Activated CD8-positive, alpha-beta T cell treated with anti-CD3 and anti-CD28 coated beads, Interleukin-2, amount 10 ng/mL, durations not matched to agents 7 days and 5 days (primary cell): ENCODE measurements at regions not wholly inside any gene's neighbourhood (a gene's known extent, or its start where the extent isn't known, plus 50 kb on each side); places are given as distances from the start of the nearest gene placed in this dataset.
"Not testable (repeated sequence)": the region's sequence is repeated elsewhere in the genome, so short reads cannot be mapped to it uniquely, and the experiment has no call there.

ENCODE experiments used
- ATAC-seq: fragments of 150-1000 bp; cut with Tn5 transposase; one replicate; pipeline ENCODE4 v1.10.0; 2021; ENCODE audit warnings: moderate library complexity
- CTCF ChIA-PET: fragments of 350-600 bp; sonication (Branson Sonifier 250); formaldehyde crosslinking; loops from one replicate; lab custom pipeline; 2021; ENCODE audit warnings: antibody characterized with exemption; lab: Charles Lee
- POLR2A ChIA-PET: fragments of 350-600 bp; sonication (Branson Sonifier 250); formaldehyde crosslinking; loops from one replicate; lab custom pipeline; 2021; ENCODE audit warnings: antibody characterized with exemption; lab: Charles Lee
- DNase-seq: peaks from one replicate; pipeline ENCODE4 v3.0.0-alpha.2; 2020
- H3K27ac Mint-ChIP-seq: one replicate; pipeline ENCODE4 v1.8.0; 2021; ENCODE audit warnings: mild to moderate bottlenecking, mixed read lengths
- H3K27me3 Mint-ChIP-seq: one replicate; pipeline ENCODE4 v1.8.0; 2021; ENCODE audit warnings: low read depth, mixed read lengths
- H3K36me3 Mint-ChIP-seq: one replicate; pipeline ENCODE4 v1.8.0; 2021; ENCODE audit warnings: low read depth, mixed read lengths
- H3K4me1 Mint-ChIP-seq: one replicate; pipeline ENCODE4 v1.8.0; 2021; ENCODE audit warnings: low read depth, mixed read lengths
- H3K4me3 Mint-ChIP-seq: one replicate; pipeline ENCODE4 v1.8.0; 2021; ENCODE audit warnings: mild to moderate bottlenecking, mixed read lengths
- H3K9me3 Mint-ChIP-seq: one replicate; pipeline ENCODE4 v1.8.0; 2022; ENCODE audit warnings: mixed read lengths; ENCODE audit not compliant: insufficient read depth

DNA sequence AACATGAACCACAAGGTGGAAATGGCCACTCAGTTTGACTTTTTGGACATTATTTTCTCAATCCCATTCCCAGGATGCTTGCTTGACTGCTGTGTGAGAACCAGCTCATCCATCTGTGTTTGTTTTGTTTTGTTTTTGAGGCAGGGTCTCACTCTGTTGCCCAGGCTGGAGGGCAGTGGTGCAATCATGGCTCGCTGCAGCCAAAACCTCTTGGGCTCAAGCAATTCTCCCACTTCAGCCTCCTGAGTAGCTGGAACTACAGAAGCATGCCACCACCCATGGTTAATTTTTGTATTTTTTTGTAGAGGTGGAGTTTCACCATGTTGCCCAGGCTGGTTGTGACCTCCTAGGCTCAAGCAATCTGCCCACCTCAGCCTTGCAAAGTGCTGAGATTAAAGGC lies 166.0 kb upstream of the CDH4 start:
- Mint-ChIP-seq H3K27ac (no peak overlapping the region), H3K9me3 (no peaks in the 10 kb centered on the region), H3K4me1 (no peaks in the 10 kb centered on the region), H3K27me3 (no peaks in the 10 kb centered on the region), H3K36me3 (no peaks in the 10 kb centered on the region), H3K4me3 (no peak overlapping the region)
- POLR2A ChIA-PET = no interaction called here
- CTCF ChIA-PET = no interaction called here
- DNase-seq (no peak), ATAC-seq (no peak)

DNA sequence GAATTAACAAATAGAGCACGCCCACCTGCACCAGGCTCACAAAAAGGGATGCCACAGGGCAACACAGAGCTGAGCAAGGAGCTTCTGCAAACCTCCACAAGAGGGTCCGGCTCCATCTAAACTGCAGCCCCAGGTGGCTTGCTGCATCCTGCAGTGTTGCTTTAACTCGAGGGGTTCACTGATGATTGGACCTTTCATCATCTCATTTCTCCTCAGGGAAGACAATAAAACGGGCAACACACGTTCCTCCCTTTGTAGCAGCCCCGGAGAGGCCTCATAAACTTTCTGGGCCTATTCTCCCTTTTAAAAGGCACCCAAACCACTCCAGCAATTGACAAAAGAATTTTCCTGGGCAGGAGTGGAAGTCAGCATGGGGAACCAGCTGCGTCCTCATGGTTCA lies 161.5 kb upstream of the CDH4 start:
- H3K36me3 Mint-ChIP-seq = no peaks in the 10 kb centered on the region
- CTCF ChIA-PET = no interaction called here

GRCh38 chr20:61092251-61092650 lies 159.8 kb upstream of the CDH4 start:
- ChIA-PET POLR2A (no interaction called here), CTCF (no interaction called here)
- peaks cover 19% of the 10 kb centered on the region for H3K9me3 Mint-ChIP-seq
- H3K27ac Mint-ChIP-seq = no peak overlapping the region
- peaks cover 2% of the 10 kb centered on the region for H3K27me3 Mint-ChIP-seq
- H3K4me1 Mint-ChIP-seq = no peaks in the 10 kb centered on the region
- no peak for DNase-seq
- no peak for ATAC-seq
- H3K36me3 Mint-ChIP-seq = no peaks in the 10 kb centered on the region
- H3K4me3 Mint-ChIP-seq = no peak overlapping the region

More for the DNA sequence above, 161.5 kb upstream of the CDH4 start:
- H3K27me3 Mint-ChIP-seq = peaks cover 2% of the 10 kb centered on the region
- no peak overlapping the region for H3K27ac Mint-ChIP-seq
- H3K9me3 Mint-ChIP-seq = peaks cover 14% of the 10 kb centered on the region
- ATAC-seq (no peak), DNase-seq (no peak)
- POLR2A ChIA-PET = no interaction called here
- no peak overlapping the region for H3K4me3 Mint-ChIP-seq
- no peaks in the 10 kb centered on the region for H3K4me1 Mint-ChIP-seq

- no peak overlapping the region for H3K4me3 Mint-ChIP-seq
- H3K9me3 Mint-ChIP-seq = peaks cover 19% of the 10 kb centered on the region
- ChIA-PET POLR2A (no interaction called here), CTCF (no interaction called here)
- no peaks in the 10 kb centered on the region for H3K4me1 Mint-ChIP-seq
- H3K27me3 Mint-ChIP-seq = peaks cover 2% of the 10 kb centered on the region
- no peaks in the 10 kb centered on the region for H3K36me3 Mint-ChIP-seq
- no peak overlapping the region for H3K27ac Mint-ChIP-seq
- ATAC-seq (no peak), DNase-seq (no peak)
Measured at GRCh38 chr20:61094581-61094980, 157.5 kb upstream of the CDH4 start.

DNA sequence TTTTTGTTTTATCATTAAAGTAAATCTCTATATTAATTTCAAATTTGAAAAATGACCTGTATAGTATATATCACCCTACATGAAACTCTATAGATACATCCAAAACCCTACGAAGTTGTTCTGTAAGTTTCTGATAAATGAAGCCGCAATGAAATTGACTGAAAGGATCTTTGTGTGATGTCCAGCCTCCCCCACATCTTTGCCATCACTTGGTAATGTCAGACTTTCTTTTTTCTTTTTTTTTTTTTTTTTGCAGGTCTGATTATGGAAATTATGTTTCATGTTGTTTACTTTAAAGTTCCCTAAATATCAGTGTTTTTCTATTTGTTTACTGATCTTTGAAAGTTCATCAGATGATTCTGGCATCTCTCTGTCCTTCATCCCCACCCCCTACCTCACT lies 155.6 kb upstream of the CDH4 start:
- no peak for DNase-seq
- ChIA-PET CTCF (no interaction called here), POLR2A (no interaction called here)
- Mint-ChIP-seq H3K27me3 (peaks cover 2% of the 10 kb centered on the region), H3K4me1 (no peaks in the 10 kb centered on the region), H3K4me3 (no peak overlapping the region), H3K9me3 (peaks cover 19% of the 10 kb centered on the region), H3K36me3 (no peaks in the 10 kb centered on the region), H3K27ac (no peak overlapping the region)
- no peak for ATAC-seq

DNA sequence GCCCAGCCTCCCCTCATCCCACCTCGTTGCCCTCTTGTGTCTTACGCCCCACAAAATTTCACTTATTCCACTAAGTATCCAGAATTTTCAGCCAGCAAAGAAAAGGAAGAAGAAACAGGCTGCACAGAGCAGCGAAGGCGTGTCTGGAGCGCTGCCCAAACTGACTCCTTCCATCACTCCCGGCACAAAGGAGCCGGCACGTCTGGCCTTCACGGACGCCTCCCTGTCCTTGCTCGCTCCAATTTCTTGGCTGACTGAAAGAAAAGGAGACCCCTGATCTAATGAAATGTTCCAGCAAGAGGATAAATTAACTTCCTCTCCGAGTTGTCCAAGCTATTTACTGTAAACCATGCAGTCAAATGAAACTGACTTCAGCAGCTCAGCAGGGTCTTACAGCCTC lies 152.3 kb upstream of the CDH4 start:
- H3K36me3 Mint-ChIP-seq = no peaks in the 10 kb centered on the region
- no peak overlapping the region for H3K4me3 Mint-ChIP-seq
- DNase-seq = no peak
- H3K9me3 Mint-ChIP-seq = peaks cover 9% of the 10 kb centered on the region
- ChIA-PET CTCF (no interaction called here), POLR2A (no interaction called here)
- peaks cover 2% of the 10 kb centered on the region for H3K27me3 Mint-ChIP-seq
- no peak for ATAC-seq
- H3K4me1 Mint-ChIP-seq = no peaks in the 10 kb centered on the region
- H3K27ac Mint-ChIP-seq = no peak overlapping the region

DNA sequence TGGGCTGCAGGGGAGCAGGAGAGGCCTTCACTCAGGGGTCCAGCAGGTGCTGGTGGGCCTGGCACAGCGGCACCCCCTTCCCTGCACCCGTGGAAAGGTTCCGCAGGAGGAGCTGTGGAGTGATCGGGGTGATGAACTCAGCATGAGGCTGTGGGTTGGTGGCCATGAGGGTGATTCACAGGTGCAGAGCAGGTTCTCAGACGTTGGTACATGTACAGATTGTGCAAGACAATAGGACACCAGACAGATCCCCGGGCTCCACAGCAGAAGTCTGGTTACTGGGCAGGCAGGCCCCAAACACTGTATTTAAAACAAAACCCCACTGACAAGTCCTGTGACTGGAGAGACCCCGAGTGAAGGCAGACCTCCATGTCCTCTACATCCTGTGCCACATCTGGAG lies 151.6 kb upstream of the CDH4 start:
- H3K4me1 Mint-ChIP-seq = no peaks in the 10 kb centered on the region
- no peak overlapping the region for H3K4me3 Mint-ChIP-seq
- no peaks in the 10 kb centered on the region for H3K27me3 Mint-ChIP-seq
- no peak for DNase-seq
- peaks cover 5% of the 10 kb centered on the region for H3K9me3 Mint-ChIP-seq
- no peak for ATAC-seq
- H3K36me3 Mint-ChIP-seq = no peaks in the 10 kb centered on the region
- CTCF ChIA-PET = no interaction called here
- POLR2A ChIA-PET = no interaction called here
- H3K27ac Mint-ChIP-seq = no peak overlapping the region

DNA sequence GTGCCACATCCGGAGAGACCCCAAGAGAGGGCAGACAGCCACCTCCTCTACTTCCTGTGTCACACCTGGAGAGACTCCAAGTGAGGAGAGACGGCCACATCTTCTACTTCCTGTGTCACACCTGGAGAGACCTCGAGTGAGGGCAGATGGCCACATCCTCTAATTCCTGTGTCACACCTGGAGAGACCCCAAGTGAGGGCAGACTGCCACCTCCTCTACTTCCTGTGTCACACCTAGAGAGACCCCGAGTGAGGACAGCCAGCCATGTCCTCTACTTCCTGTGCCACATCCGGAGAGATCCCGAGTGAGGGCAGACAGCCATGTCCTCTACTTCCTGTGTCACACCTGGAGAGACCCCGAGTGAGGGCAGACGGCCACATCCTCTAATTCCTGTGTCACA lies 150.7 kb upstream of the CDH4 start:
- POLR2A ChIA-PET, DNase-seq, H3K36me3 Mint-ChIP-seq, H3K4me1 Mint-ChIP-seq, ATAC-seq, H3K4me3 Mint-ChIP-seq, CTCF ChIA-PET, H3K27me3 Mint-ChIP-seq, H3K9me3 Mint-ChIP-seq: not testable (repeated sequence)
- H3K27ac Mint-ChIP-seq = peak overlapping the region; percentile 30

DNA sequence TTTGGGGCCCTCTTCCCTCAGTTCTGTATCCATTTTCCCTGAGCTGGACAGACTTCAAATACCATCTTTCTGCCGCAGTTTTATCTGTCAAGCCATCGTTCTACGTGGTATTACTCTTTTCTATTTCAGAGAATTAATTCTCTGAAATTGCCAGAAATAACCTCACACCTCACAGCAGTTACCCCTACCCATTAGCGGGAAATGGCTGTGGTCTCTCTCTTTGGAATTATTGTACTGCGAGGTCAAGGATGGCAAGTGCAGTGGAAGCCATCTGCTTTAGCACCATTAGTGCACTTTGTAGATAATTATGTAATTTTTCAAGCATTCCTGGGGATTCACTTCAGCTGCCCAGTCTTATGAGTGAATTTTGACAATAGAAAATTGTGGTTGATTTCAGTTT lies 147.8 kb upstream of the CDH4 start:
- ChIA-PET CTCF (no interaction called here), POLR2A (no interaction called here)
- Mint-ChIP-seq H3K36me3 (no peaks in the 10 kb centered on the region), H3K27ac (no peak overlapping the region), H3K9me3 (no peaks in the 10 kb centered on the region), H3K4me3 (no peak overlapping the region), H3K27me3 (no peaks in the 10 kb centered on the region), H3K4me1 (no peaks in the 10 kb centered on the region)
- no peak for DNase-seq
- no peak for ATAC-seq

DNA sequence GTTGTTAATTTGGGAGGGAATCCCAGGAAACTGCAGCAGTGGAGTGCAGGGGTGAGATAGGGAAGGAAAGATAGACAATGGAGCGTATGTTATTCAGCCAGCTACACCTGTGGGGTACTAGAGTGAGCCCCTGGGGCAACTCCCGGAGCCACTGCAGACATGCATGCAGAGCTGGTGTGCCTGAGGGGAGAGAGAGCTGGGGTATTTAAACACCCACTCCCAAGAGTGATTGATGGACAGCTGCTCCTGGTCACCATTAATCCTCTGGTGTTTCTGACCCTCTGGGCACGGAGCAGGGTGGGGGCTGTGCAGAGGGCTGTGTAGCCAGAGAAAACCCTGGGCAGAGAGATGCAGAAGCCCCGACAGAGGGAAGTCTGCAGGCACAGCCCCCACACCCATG lies 146.7 kb upstream of the CDH4 start:
- ChIA-PET CTCF (no interaction called here), POLR2A (no interaction called here)
- H3K9me3 Mint-ChIP-seq = no peaks in the 10 kb centered on the region
- no peaks in the 10 kb centered on the region for H3K36me3 Mint-ChIP-seq
- DNase-seq (no peak), ATAC-seq (no peak)
- no peaks in the 10 kb centered on the region for H3K4me1 Mint-ChIP-seq
- H3K27ac Mint-ChIP-seq = no peak overlapping the region
- no peaks in the 10 kb centered on the region for H3K27me3 Mint-ChIP-seq
- H3K4me3 Mint-ChIP-seq = no peak overlapping the region

DNA sequence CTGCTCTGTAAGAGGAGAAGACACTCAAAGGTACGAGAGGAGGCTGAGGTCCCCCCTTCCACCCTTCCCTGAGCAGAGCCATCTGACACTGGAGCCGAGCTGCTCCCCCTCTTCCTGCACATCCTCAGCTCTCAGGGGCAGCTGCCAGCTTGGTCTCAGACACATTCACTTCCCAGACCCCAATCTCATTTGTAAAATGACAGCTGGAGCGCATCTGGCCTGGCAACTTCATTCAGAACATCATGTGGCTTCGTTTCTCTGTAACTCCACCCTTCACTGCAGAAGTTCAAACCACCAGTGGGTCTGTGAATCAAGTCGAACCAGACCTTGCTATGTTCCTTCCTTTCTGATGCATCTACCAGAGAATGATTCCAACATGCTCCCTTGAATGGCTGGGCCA lies 145.6 kb upstream of the CDH4 start:
- no peak for ATAC-seq
- CTCF ChIA-PET = no interaction called here

DNA sequence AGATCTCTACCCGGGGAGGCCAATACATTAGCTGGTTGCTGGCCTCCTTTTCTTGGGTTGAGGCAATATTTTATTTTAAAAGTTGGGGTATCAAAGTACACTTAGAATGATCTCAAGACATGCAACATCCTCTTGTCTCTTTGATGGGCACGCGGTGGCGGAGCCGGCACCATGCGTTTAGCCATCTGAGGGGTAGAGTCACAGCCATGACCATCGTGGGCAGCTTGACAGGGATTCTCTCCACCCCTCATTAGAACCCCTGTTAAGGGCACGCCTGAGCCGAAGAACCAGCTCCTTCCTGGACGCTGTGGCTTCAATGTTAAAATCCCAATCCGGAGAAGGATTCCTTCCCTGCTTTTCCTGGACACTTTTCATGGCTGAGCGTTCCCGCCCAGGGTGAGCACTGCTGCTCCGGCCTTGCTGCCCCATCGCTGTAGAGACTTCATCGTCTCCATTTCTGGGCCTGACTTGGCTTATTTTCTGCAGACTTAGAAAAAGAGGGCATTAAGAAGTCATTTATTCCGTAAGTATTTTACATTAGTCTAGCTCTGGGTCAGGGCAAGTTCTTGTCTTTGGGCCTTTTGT lies 142.7 kb upstream of the CDH4 start:
- H3K9me3 Mint-ChIP-seq = no peaks in the 10 kb centered on the region
- DNase-seq (no peak), ATAC-seq (no peak)
- H3K27me3 Mint-ChIP-seq = no peaks in the 10 kb centered on the region
- no peaks in the 10 kb centered on the region for H3K36me3 Mint-ChIP-seq
- ChIA-PET POLR2A (no interaction called here), CTCF (no interaction called here)
- H3K4me1 Mint-ChIP-seq = no peaks in the 10 kb centered on the region
- no peak overlapping the region for H3K4me3 Mint-ChIP-seq
- no peak overlapping the region for H3K27ac Mint-ChIP-seq

More for the DNA sequence above, 145.6 kb upstream of the CDH4 start:
- Mint-ChIP-seq H3K36me3 (no peaks in the 10 kb centered on the region), H3K4me3 (no peak overlapping the region), H3K27me3 (no peaks in the 10 kb centered on the region), H3K9me3 (no peaks in the 10 kb centered on the region), H3K4me1 (no peaks in the 10 kb centered on the region), H3K27ac (no peak overlapping the region)
- POLR2A ChIA-PET = no interaction called here
- DNase-seq = no peak

DNA sequence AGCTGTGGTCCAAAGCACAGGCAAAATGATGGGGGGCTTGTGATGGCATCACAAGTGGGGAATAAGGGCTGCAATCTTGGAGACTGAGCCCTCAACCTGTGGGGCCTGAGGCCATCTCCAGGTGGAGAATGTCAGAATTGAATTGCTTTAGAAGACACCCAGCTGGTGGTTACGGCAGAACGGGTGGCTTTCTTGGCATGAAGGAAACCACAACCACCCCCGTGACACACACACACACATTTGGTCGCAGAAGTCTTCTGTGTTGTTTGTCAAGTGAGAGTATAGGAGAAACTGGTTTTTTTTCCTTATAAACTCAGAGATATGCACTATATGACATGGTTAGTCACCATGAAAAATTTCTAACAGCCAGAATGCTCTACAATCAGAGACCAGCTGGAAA lies 139.5 kb upstream of the CDH4 start:
- DNase-seq = no peak
- no peaks in the 10 kb centered on the region for H3K27me3 Mint-ChIP-seq
- H3K4me1 Mint-ChIP-seq = no peaks in the 10 kb centered on the region
- ChIA-PET POLR2A (no interaction called here), CTCF (no interaction called here)
- no peak overlapping the region for H3K4me3 Mint-ChIP-seq
- no peak overlapping the region for H3K27ac Mint-ChIP-seq
- no peaks in the 10 kb centered on the region for H3K36me3 Mint-ChIP-seq
- no peaks in the 10 kb centered on the region for H3K9me3 Mint-ChIP-seq
- ATAC-seq = no peak
